ENCODE measurements at regions not wholly inside any gene's neighbourhood (a gene's known extent, or its start where the extent isn't known, plus 50 kb on each side); places are given as distances from the start of the nearest gene placed in this dataset.

- ChIA-PET CTCF (interaction anchor here (0.7 kb wide), 1 partner anchor 166 kb away, joined by 6 read pairs; no protein-coding TSS in a partner anchor), POLR2A (no interaction called here)
Observed at GRCh38 chr6:56775498-56776166, 132.9 kb upstream of the DST start.

- POLR2A ChIA-PET = no interaction called here
Observed at GRCh38 chr6:56772737-56773184, 130.1 kb upstream of the DST start.

DNA sequence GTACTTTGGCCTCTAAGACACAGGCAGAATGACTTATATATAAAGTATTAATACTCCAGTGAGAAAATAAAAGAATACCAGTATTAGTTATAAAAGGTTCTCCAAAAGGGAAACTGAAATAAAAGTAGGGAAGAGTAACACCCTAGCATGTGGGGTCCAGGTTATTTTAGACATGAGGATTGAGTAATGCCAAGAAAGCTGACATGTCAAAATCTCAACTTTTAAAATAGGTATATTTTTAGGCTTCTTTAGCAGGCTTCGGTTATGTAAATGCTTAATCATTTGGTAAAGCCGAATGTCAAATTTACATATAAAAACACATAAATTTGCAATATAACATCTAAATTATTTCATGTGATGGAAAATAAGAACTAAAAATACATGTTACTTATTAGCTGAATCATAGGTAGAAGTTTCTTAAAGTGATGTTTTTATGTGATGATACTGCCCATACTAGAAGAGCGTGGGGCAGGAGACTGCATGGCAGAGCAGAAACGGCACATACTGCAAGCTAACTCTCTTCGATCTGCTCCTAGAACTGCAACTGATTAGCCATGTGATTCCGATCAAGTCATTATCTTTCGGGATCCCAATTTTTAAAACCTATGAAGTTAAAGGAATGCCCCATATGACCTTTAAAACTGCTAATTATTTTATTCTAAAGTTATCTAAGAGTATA lies 129.4 kb upstream of the DST start:
- ChIA-PET CTCF (interaction anchor here (0.6 kb wide), 1 partner anchor 119 kb away, joined by 5 read pairs; no protein-coding TSS in a partner anchor), POLR2A (no interaction called here)

More at GRCh38 chr6:56772737-56773184, 130.1 kb upstream of the DST start:
- CTCF ChIA-PET = no interaction called here

- CTCF ChIA-PET = no interaction called here
- POLR2A ChIA-PET = interaction anchor here (0.6 kb wide), 1 partner anchor 274 kb away, joined by 3 read pairs; no protein-coding TSS in a partner anchor
Observed at GRCh38 chr6:56771189-56771588, 128.5 kb upstream of the DST start.

GRCh38 chr6:56770011-56770520 lies 127.4 kb upstream of the DST start:
- POLR2A ChIA-PET = no interaction called here
- CTCF ChIA-PET = no interaction called here

GRCh38 chr6:56767892-56768531 lies 125.3 kb upstream of the DST start:
- ChIA-PET CTCF (no interaction called here), POLR2A (no interaction called here)

DNA sequence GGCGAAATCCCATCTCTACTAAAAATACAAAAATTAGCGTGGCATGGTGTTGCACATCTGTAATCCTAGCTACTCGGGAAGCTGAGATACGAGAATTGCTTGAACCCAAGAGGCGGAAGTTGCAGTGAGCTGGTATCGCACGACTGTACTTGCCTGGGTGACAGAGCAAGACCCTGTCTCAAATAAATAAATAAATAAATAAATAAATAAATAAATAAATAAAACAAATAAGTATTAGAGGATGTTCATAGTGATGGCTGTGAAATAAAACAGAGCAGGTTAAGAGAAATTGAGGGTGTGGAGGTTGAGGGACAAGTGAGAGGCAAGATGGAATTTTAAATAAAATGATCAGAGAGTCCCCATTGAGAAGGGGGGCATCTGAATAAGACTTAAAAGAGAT lies 124.7 kb upstream of the DST start:
- CTCF ChIA-PET = no interaction called here
- POLR2A ChIA-PET = no interaction called here

DNA sequence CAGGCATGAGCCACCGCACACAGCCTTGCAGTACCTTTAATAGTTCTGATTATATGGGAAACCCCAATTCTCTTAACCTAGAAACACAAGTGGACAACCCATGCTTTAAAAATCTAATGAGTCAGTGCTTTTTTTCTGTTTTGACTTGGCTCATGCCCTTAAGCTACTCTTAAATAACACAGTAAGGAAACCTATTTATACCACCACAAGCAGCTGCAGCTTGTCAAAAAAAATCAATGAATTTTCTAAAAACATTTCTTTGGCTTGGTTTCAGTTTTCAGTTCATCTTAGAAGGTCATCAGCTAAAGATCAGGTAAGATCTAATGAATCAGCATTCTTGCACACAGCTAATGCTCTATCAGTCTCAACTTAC lies 124.1 kb upstream of the DST start:
- POLR2A ChIA-PET = no interaction called here
- CTCF ChIA-PET = no interaction called here

DNA sequence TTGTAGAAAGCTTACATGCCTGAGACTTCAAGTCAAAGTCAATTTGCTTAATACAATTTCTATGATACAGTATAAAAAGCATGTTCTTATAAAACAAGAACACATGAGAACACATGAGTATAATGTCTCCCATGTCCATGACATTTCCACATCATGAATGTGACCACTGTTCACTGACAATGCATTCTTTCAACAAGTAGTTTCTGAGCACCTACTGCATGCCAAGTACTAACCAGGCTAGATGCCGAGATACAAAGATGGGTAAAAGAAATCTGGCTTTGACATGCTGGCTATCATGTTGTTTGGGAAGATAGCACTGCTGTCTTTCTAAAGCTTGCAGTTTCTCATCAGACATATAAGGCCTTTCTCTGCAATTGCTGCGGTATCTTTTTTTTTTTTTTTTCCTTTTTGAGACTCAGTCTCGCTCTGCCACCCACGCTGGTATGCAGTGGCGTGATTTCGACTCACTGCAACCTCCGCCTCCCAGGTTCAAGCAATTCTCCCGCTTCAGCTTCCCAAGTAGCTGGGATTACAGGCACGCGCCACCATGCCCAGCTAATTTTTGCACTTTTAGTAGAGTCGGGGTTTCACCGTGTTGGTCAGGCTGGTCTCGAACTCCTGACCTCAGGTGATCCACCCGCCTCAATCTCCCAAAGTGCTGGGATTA lies 123.6 kb upstream of the DST start:
- CTCF ChIA-PET = no interaction called here
- POLR2A ChIA-PET = no interaction called here

GRCh38 chr6:56765494-56765893 lies 122.8 kb upstream of the DST start:
- CTCF ChIA-PET = no interaction called here
- POLR2A ChIA-PET = no interaction called here

DNA sequence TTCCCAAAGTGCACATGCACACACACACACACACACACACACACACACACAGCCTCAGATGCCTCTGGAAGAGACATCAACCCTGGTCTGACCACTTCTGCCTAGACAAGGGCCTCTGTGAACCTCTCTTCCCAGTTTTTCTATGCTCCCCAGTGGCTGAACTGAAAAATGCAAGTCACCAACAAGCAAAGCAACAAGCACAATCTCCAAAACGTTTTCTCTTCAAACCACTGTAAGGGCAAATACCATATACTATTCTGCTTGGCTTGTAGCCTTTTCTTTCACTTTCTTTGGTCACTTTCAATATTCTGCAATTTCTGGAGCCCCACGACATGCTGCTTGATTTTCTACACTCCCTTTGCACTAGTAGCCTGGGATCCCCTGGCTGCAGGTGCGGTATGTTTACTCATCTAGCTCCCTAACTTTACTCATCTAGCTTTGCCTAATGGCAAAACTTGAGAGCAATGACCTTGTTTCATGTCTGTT lies 121.4 kb upstream of the DST start:
- CTCF ChIA-PET = no interaction called here

GRCh38 chr6:56761651-56762050 lies 119.0 kb upstream of the DST start:
- ChIA-PET POLR2A (no interaction called here), CTCF (interaction anchor here (0.9 kb wide), 2 partner anchors 12 to 26 kb away, joined by 3 to 4 read pairs; no protein-coding TSS in a partner anchor)

More for the DNA sequence above, 121.4 kb upstream of the DST start:
- POLR2A ChIA-PET = no interaction called here

DNA sequence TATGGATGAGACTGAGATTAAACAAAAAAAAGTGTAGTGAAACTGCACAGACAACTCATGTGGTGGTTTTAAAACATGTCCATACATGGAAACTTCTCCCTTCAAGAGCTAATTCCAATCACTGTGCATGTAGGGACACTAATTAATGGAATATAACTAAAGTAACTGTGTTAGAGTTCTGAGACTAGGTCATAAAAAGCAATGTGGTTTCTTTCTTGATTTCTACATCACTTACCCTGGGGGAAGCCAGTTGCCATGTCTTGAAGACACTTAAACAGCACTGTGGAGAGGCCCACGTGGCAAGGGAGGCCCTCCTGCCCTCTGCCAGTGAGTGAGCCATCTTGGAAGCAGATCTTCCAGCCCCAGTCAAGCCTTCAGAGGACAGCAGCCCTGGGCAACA lies 118.2 kb upstream of the DST start:
- CTCF ChIA-PET = interaction anchor here (0.9 kb wide), 1 partner anchor 26 kb away, joined by 3 read pairs; no protein-coding TSS in a partner anchor
- POLR2A ChIA-PET = no interaction called here

DNA sequence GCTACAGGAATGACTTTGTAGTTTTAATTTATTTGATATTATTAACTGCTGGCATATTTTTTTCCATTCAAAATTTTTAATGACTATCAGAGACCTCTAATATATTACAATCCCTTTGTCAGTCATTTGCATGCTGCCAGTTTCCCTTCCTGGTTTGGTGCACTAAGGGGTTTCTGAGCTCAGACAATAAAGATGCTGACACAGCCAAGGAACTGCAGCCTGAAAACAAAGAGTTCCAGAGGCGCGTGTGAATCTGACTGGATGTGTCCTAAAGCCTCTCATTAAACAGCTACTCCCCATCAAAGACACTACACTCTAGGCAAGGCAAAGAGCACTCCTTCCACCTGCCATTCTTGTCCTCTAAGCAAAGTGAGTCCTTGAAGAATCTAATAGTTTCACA lies 116.8 kb upstream of the DST start:
- ChIA-PET POLR2A (no interaction called here), CTCF (no interaction called here)

DNA sequence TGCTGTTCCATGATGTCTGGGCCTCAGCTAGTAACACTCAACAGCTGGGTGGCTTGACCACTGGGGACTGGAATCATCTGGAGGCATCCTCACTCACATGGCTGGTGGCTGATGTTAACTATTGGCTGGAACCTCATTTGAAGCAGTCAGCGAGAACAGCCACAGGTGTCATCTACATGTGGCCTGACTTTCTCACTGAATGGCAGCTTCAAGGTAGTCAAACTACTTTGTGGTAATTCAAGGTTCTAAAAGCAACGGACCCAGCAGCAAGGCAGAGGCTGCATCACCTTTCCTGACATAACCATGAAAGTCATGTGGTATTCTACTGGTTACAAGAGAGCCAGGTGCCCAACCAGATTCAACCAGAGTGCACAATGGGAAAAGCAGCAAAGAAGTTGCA lies 115.9 kb upstream of the DST start:
- ChIA-PET POLR2A (no interaction called here), CTCF (no interaction called here)

DNA sequence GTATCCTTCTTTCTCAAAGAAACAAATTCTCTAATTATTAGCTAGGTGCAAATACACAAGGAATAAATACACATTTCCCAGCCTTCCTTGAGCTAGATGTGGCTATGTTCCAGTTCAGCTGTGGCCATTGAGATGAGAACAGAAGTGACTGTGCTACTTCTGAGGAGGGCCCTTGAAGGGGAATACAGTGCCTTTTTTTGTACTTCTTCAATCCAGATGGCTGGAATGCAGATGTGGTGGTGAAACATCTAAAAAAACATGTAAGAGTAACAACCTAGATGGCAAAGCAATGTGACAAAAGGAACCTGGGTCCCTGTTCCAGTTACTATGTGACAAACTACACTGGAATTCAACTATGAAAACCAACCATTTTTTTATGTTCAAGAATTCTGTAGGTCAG lies 115.4 kb upstream of the DST start:
- ChIA-PET POLR2A (no interaction called here), CTCF (no interaction called here)

- POLR2A ChIA-PET = no interaction called here
- CTCF ChIA-PET = no interaction called here
Observed at GRCh38 chr6:56757588-56757984, 114.9 kb upstream of the DST start.

DNA sequence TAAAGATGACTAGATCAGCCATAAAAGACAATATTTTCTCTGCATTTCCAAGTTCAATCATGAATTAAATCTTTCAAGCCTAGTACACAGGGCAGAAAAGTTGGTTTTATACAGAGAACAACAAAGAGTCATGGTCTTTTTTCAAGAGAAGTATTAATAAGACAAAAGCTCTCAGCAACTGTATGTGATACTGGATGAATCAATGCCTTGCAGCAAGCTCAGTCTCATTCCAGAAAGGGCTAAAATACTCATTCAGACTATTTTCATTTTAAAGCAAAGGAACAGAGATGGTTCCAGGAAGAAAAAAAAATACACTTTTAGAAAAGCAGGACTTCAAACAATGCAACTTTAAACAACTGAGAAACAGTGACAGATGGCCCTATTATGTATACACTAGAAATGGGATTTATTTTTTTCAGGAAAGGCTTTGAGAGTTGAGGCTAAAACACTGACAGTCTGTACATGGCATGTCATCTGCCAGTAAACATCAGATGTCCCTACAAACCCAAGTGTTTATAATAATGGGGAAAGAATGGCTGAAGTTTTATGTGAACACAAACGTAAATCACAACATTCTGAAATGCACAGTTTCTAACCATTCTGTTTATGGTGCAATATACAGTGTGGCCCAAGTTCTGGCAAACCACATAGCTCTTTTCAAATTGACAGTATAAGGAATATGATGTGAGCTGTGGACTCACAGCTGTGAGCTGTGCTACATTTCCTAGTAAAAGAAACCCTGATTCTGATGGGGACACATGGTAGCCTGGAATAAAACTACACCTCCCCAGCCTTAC lies 114.3 kb upstream of the DST start:
- CTCF ChIA-PET = no interaction called here
- POLR2A ChIA-PET = no interaction called here

DNA sequence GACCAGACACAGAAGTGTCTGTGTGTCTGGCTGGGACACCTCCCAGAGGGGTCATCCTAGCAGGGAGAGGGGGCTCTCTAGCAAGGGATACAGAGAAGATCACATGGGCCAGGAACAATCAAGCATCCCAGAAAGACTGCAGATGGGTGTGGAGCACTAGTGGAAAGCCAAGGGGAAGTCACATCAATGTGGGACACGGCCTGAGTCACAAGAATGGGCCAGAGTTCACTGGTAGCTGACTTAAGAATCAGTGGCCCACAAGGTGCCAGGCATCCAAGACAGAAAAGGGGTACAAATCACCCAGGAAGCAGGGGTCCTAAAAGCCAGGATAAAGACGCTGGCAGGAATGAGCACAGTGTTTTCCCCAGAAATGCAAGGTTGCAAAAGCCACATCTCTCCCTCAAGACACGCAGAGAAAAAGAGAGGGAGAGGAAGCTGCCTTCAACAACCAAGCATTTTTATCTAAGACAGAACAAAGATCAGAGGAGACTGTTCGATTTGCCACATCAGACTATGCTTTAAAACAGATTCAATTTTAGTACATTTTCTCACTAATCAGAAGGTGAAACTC lies 113.6 kb upstream of the DST start:
- ChIA-PET CTCF (no interaction called here), POLR2A (no interaction called here)
